Omental fat pad (tissue), 3 donors: ENCODE measurements at regions not wholly inside any gene's neighbourhood (a gene's known extent, or its start where the extent isn't known, plus 50 kb on each side); places are given as distances from the start of the nearest gene placed in this dataset.
A peak's percentile ranks its signal among the peaks of the same experiment; 100 is the strongest.

Experiments
- ATAC-seq: fragments of 150-250 bp; one replicate; pipeline ENCODE4 v1.9.1; 2016; ENCODE audit warnings: mild to moderate bottlenecking, moderate library complexity; ENCODE audit not compliant: low FRiP score
- DNase-seq: peaks from one replicate; pipeline ENCODE4 v3.0.0-alpha.2; 2019; ENCODE audit warnings: low spot score
- TF ChIP-seq, protein P1 (sequence below), 3 donors: fragments of 450-650 bp; IDR thresholded peaks; one replicate each; pipeline ENCODE4 v1.5.1; 2016 to 2017; ENCODE audit warnings: antibody characterized with exemption in 3 of 3, mild to moderate bottlenecking in 3 of 3, moderate library complexity in 2 of 3

DNA sequence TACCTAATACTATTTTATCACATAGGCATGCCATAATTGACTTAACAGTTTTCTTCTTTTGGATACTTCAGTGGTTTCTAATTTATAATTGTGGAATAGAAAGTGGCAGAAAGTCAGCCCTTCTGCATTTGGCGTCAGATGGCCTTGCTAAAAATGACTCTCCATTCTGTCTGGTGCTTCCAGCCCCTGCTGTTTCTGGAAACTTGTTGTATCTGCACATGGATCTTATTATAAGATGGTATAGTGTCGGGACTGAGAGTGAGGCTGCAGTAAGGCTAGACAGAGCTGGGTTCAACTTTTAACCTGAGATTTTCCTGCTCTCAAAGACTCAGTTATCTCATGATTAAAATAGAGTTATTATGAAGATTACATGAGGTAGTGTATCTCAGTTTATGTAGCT lies 74.8 kb upstream of the WDR72 start:
- ATAC-seq (no peak), DNase-seq (no peak)
- TF ChIP-seq, protein P1, sequence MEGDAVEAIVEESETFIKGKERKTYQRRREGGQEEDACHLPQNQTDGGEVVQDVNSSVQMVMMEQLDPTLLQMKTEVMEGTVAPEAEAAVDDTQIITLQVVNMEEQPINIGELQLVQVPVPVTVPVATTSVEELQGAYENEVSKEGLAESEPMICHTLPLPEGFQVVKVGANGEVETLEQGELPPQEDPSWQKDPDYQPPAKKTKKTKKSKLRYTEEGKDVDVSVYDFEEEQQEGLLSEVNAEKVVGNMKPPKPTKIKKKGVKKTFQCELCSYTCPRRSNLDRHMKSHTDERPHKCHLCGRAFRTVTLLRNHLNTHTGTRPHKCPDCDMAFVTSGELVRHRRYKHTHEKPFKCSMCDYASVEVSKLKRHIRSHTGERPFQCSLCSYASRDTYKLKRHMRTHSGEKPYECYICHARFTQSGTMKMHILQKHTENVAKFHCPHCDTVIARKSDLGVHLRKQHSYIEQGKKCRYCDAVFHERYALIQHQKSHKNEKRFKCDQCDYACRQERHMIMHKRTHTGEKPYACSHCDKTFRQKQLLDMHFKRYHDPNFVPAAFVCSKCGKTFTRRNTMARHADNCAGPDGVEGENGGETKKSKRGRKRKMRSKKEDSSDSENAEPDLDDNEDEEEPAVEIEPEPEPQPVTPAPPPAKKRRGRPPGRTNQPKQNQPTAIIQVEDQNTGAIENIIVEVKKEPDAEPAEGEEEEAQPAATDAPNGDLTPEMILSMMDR (IDR thresholded peaks at IDR 0.05), result no peak

DNA sequence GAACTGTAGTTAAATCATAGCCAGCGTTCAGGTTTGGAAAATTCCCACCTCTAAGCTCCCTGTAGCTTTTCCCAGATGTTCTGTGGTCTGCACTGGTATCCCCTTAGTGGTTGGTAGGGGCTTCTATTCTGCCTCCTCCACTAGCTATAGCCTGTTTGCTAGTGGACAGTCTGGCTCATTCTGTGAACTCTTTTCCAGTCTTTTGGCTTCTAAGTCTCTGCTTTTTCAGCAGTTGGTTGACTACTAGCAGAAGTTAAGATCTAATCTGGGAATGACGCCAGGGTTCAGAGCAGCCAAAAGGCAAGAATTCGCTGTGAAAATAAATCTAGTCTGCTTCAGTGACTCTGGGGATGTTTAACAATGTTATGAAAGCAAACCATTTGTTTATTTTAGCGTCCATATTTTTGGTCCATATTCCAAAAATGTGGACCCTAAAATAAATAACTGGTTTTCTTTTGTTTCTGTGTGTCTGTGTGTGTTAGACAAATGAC lies 73.7 kb upstream of the WDR72 start:
- DNase-seq (no peak), ATAC-seq (peak; percentile 57)
- TF ChIP-seq, protein P1 (IDR thresholded peaks at IDR 0.05), result no peak

DNA sequence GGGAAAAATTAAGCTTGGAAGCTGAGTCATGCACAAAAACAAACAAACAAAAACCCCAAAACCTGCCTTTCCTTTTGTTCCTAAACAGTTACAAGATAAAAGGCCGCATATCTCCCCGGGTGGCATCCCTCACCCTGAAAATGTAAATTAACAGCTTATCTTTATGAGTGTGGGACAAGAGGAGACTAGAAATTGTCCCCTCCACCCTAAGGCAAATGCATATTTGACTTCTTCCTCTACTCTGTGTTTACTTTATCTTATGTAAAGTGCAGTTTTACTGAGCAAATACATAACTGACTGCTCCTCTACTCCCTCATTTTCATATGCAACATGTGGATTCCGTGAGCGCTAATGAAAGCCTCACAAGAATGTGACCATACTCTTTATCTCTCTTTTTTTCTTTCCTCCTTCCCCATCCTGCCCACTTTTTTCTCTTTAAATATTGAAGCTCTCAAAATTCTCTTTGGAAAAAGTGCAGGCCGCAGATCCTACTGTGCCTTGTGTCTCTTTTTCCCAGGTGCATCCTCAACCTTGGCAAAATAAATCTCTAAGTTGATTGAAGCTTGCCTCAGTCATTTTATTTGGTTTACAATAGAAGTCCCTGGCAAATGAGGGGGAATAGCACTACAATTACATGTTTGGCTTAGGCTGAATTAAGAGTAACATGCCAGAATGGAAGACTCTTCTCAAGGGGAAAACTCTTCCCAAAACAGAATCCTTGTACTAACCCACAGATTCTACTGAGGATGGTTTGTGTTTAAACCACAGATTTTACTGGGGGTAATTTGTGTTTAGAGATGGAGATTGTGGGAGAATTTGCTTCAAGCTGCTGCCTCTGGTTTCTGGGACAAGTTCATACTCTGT lies 72.7 kb upstream of the WDR72 start:
- TF ChIP-seq, protein P1 (IDR thresholded peaks at IDR 0.05), result no peak
- no peak for DNase-seq
- ATAC-seq, result no peak

DNA sequence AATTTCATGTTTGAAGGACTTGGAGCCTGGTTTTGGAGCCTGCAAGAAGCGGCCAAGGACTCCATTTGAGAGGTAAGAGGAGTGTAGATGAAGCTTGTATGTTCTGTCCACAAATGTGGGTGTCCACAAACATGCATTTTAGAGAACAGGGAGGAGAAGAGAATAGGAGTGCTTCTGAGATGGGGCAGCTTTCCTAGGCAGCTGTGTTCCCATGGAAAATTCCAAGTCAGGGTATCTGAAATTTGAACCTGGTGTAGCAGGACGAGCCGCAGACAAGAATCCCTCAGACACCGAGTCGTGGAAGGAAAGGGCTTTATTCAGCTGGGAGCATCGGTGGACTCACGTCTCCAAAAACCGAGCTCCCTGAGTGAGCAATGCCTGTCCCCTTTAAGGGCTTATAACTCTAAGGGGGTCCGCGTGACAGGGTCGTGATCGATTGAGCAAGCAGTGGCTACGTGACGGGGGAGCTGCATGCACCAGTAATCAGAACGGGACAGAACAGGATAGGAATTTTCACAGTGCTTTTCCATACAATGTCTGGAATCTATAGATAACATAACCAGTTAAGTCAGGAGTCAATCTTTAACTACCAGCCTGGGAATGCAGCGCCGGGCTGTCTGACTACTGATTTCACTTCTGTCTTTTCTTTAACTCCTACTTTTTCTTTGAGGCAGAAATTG lies 71.4 kb upstream of the WDR72 start:
- DNase-seq (no peak), ATAC-seq (no peak)
- TF ChIP-seq, protein P1 (IDR thresholded peaks at IDR 0.05), result no peak

DNA sequence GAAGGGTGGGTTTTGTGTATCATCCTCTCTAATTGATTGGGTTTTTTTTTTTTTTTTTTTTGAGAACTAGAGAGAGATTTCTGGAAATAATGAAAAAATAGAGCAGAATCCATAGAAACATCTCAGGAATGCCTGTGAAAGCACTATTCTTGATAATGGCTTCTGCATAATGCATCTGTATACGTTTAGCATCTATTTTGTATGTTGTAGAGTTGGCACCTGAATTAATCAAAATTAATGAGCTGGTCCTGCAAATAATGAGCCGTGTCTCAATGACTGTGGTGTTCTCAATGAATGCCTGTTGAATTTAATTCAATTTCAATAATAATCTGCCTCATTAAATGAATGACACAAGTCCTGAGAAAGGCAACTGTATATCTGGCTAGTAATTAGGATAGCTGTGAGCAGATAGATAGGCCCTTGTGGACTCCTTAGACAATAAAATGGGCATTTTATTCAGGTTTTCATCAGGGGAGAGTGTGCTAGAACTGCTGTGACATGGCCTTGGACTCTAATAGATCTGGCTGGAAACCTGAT lies 70.5 kb upstream of the WDR72 start:
- DNase-seq (no peak), ATAC-seq (no peak)
- TF ChIP-seq, protein P1 (IDR thresholded peaks at IDR 0.05), result no peak

DNA sequence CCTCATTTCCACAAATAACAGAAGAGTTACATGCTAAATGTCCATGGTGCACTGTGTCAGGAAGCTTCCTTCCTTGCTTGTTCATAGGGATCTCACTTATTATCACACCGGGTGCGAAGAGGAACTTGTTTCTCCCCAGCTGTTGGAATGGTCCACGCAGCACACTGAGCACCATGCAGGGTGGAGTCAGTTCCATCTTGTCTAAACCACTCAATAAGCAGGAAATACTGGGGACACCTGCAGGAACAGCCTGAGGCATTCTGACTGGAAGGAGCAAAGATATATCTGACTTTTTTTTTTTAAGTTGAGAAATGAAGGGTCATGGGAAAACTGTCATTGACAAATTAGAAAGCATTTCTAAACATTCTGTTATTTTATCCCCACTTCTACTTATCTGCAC lies 70.0 kb upstream of the WDR72 start:
- TF ChIP-seq, protein P1 (IDR thresholded peaks at IDR 0.05), result no peak
- ATAC-seq (no peak), DNase-seq (no peak)
